HL-60/S4 treated with phorbol 12-myristate 13-acetate at 8.2 ng/mL for 4 days and 3 days (cell line): ENCODE measurements at regions not wholly inside any gene's neighbourhood (a gene's known extent, or its start where the extent isn't known, plus 50 kb on each side); places are given as distances from the start of the nearest gene placed in this dataset.
"Not testable (repeated sequence)": the region's sequence is repeated elsewhere in the genome, so short reads cannot be mapped to it uniquely, and the experiment has no call there.

Source experiments
- in situ Hi-C: fragments of 300-500 bp; cut with MboI; formaldehyde crosslinking; loops from 2 replicates; pipeline ENCODE4 v1.15.0; 2022; ENCODE audit warnings: low sequenced_read_pairs

- in situ Hi-C loops: no loop called here
These were observed 537.4 kb upstream of the B3GAT1 start for GRCh38 chr11:134949121-134950090.

GRCh38 chr11:134947556-134947955 lies 535.5 kb upstream of the B3GAT1 start:
- in situ Hi-C loops: no loop called here

GRCh38 chr11:134945993-134946392 lies 534.0 kb upstream of the B3GAT1 start:
- in situ Hi-C loops: no loop called here

- in situ Hi-C loops: no loop called here
These were observed 532.9 kb upstream of the B3GAT1 start for GRCh38 chr11:134944986-134945385.

GRCh38 chr11:134944131-134944530 lies 532.1 kb upstream of the B3GAT1 start:
- in situ Hi-C loops: no loop called here

GRCh38 chr11:134943544-134943943 lies 531.5 kb upstream of the B3GAT1 start:
- in situ Hi-C loops: no loop called here

GRCh38 chr11:134942681-134943080 lies 530.6 kb upstream of the B3GAT1 start:
- in situ Hi-C loops: no loop called here

GRCh38 chr11:134941936-134942600 lies 530.0 kb upstream of the B3GAT1 start:
- in situ Hi-C loops: not testable (repeated sequence)

- in situ Hi-C loops: no loop called here
These were observed 529.3 kb upstream of the B3GAT1 start for GRCh38 chr11:134941326-134941725.

- in situ Hi-C loops: no loop called here
These were observed 528.5 kb upstream of the B3GAT1 start for GRCh38 chr11:134940441-134941126.

GRCh38 chr11:134939905-134940304 lies 527.9 kb upstream of the B3GAT1 start:
- in situ Hi-C loops: no loop called here

- in situ Hi-C loops: no loop called here
These were observed 527.0 kb upstream of the B3GAT1 start for GRCh38 chr11:134939031-134939430.

GRCh38 chr11:134938212-134938611 lies 526.2 kb upstream of the B3GAT1 start:
- in situ Hi-C loops: no loop called here

- in situ Hi-C loops: not testable (repeated sequence)
These were observed 525.2 kb upstream of the B3GAT1 start for GRCh38 chr11:134937193-134937592.

- in situ Hi-C loops: no loop called here
These were observed 520.7 kb upstream of the B3GAT1 start for GRCh38 chr11:134932761-134933160.

- in situ Hi-C loops: no loop called here
These were observed 513.4 kb upstream of the B3GAT1 start for GRCh38 chr11:134925432-134925831.

GRCh38 chr11:134923441-134923840 lies 511.4 kb upstream of the B3GAT1 start:
- in situ Hi-C loops: no loop called here

- in situ Hi-C loops: no loop called here
These were observed 509.9 kb upstream of the B3GAT1 start for GRCh38 chr11:134921938-134922337.

- in situ Hi-C loops: no loop called here
These were observed 509.0 kb upstream of the B3GAT1 start for GRCh38 chr11:134920851-134921608.

- in situ Hi-C loops: no loop called here
These were observed 504.6 kb upstream of the B3GAT1 start for GRCh38 chr11:134916421-134917213.
